Hepatic stellate cell (primary cell): ENCODE measurements at regions not wholly inside any gene's neighbourhood (a gene's known extent, or its start where the extent isn't known, plus 50 kb on each side); places are given as distances from the start of the nearest gene placed in this dataset.
A peak's percentile ranks its signal among the peaks of the same experiment; 100 is the strongest.

Experiments
- DNase-seq: peaks from one replicate; pipeline ENCODE4 v3.0.0; 2011; ENCODE audit warnings: low spot score

- DNase-seq = peak; percentile 56
Measured at GRCh38 chr2:37471994-37472393, 127.6 kb downstream of the QPCT start.

GRCh38 chr2:37472959-37473358 lies 128.5 kb downstream of the QPCT start:
- peak; percentile 37 for DNase-seq

DNA sequence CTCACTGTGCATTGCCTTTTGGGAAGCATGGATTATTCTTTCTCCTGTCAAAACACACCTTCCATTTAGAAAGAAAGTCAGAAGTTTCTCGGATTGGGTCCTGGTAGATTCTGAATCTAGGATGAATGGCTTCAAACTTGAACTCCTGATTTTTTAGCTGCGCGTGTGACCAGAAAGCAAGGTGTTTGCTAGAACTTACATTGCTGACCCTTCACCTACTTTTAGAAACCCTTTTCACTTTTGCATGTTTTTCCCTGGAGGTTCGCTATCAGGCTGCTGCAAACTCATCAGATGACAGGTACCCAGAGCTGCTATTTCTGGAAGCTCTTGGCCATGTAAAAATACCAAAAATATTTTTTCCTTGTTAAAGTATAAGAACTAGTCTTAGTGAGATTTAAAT lies 132.0 kb downstream of the QPCT start:
- DNase-seq = no peak

DNA sequence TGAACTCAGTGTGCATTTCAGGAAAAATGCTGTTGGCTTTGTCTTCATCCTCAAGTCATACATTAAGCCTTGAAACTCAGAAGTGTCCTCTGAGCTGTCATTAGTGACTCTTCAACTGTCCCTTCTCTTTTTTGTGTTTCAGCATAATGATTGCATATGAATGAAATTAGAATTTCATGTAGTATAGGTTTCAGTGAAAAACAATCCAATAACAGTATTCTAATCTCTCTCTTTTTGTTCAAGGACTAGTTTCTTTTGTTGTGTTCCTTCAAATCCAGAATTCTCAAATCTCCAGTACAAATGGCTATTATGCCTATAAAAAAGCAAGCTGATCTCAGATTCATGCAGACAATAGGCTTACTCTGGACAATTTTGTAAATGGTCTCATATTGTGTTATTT lies 133.5 kb downstream of the QPCT start:
- no peak for DNase-seq

- DNase-seq = no peak
Measured at GRCh38 chr2:37481244-37481643, 136.8 kb downstream of the QPCT start.

DNA sequence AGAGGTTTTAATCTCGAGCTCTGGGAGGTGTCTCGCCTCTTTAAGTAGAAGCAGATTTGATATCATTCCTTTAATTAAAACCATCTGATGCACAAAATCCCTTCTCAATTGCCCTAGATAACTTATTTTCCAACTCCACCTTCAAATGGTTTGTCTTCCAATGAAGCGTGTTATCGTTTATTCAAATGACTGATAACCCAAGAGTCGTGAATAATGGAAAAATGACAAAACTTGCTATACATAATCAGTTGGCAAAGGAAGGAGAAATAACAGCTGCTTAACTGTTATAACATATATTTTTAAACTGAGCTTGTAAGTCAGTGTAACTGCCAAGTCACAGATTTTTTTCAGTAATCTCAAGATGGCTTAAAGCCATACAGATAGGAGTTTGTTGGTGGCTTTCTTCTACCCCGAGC lies 144.6 kb downstream of the QPCT start:
- no peak for DNase-seq

DNA sequence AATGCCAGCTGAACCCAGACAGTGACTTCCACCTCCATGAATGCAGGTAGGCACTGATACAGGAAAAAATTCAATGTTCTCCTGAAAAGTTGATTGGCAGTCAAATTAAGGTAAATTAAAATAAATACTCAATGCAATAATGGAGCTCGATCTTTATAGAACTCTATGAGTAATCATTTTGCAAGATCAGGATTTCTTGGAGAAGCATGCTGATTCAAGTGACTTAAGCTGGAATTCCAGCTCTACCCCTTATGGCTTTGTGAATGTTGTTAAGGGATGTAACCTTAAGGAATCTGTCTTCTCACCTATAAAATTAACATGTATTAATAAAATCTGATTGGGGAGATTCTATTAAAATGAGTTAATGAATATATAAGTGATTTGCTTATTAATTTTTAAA lies 145.1 kb downstream of the QPCT start:
- no peak for DNase-seq

- DNase-seq = no peak
Measured at GRCh38 chr2:37493425-37493824, 149.0 kb downstream of the QPCT start.

- DNase-seq = no peak
Measured at GRCh38 chr2:37499113-37499512, 154.7 kb downstream of the QPCT start.

GRCh38 chr2:37500031-37500430 lies 155.6 kb downstream of the QPCT start:
- no peak for DNase-seq

DNA sequence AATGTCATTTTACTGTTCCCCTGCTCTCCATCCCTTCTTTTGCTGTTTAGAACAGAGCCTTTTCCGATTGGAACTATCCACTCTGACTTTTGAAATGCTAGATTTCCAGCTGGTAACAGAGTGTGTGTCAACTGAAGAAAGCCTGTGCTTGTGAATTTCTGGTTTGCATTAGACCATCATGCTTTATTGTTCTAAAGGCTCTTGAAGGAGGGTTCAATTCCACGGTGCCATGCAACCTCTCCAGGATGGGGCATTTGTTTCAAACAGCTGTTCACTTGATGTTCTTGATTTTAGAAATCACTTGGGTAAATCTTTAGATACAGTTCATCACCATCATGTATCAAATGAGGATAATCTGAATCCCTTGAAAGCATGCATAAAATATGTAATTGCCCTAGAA lies 156.7 kb downstream of the QPCT start:
- DNase-seq = no peak

DNA sequence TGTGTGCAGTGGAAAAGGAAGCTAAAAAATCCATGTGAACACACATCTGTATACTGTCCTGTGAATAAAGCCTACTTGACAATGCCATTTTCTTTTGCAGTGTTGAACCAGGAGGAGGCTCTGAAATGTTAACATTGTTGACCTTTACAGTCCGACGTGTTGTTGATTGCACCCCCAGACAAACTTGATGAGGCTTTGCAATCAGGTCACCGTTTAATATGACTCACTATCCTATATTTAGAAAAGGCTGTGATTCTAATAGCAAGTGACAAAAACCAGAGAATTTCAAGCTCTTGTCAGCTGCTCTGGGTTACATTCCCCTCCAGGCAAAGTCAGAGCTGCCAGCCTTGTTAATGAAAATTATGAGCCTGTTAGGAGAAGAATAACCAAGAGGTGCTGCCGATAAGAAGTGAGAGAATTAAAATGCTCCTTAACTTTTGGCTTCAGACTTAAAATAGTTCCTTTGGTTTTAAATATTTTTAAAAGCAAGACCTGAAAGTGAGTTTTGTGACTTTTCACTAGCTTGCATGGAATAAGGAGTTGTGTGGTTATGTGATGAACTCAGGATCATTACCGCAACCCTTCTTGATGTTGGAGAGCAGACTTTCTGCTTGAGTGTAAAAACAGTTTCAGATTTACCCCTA lies 162.1 kb downstream of the QPCT start:
- DNase-seq = peak; percentile 6

DNA sequence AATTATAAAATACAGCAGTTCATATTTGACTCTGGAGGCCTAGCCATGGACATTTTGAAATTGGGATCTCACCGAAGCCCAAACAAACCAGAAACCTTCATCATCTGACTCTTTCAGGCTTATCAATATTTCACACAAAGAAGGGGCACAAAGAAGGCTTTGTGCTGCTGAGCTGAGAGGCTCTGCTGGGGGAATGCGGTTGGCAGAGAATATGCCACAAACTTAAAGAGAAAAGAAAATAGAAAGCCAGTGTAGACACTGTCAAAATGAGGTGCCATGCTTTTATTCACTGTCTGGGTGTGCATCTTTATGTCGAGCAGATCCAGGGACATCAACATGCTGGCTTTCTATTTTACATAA lies 162.6 kb downstream of the QPCT start:
- DNase-seq = no peak

- DNase-seq = no peak
Measured at GRCh38 chr2:37507703-37508102, 163.3 kb downstream of the QPCT start.

- DNase-seq = no peak
Measured at GRCh38 chr2:37512971-37513370, 158.5 kb downstream of the CDC42EP3 start.

- no peak for DNase-seq
Measured at GRCh38 chr2:37523814-37524362, 147.6 kb downstream of the CDC42EP3 start.

- no peak for DNase-seq
Measured at GRCh38 chr2:37526323-37526722, 145.1 kb downstream of the CDC42EP3 start.

DNA sequence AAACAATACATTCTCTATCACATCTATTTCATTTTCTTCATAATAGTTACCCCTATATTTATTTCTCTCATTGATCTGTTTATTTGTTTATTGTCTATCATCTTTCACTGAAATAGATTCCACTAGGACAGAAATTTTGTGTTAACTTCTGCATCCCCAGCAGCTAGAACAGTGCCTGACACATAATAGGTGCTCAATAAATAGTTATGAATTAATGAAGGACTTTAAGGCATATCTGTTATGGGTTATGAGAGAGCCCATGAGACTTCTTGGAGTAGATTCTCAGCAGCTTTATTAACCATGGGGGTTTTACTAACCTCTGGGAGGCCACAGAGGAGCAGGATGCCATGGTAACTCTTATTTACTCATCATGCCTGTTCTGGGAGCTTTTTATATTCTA lies 144.6 kb downstream of the CDC42EP3 start:
- no peak for DNase-seq

GRCh38 chr2:37527361-37527760 lies 144.1 kb downstream of the CDC42EP3 start:
- DNase-seq = no peak

DNA sequence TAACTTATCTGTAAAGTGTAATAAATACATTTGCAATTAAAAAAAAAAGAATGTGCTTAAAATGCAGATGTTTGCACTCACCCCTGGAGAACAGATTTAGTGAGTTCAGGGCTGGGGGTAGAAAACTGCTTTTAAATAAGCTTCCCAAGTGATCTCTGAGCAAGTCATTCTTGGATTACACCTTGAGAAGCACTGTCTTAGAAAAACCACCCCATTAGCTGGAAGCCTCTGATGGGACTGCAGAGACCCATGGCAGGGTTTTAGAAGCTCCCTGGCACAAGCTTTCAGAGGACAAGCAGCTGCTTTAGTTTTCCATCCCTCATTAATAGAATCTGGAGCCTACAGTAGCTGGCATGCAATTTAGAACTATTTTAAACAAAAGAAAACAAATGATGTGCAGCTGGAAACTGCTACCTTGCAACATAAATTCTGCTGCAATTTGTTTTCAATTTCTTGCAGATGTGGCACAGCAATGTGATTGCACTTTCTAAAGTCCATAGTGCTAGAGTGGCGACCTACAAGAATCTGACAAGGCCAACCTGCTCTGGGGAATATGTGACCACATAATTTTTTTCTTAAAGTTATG lies 141.5 kb downstream of the CDC42EP3 start:
- DNase-seq = no peak

GRCh38 chr2:37532503-37532902 lies 138.9 kb downstream of the CDC42EP3 start:
- no peak for DNase-seq

DNA sequence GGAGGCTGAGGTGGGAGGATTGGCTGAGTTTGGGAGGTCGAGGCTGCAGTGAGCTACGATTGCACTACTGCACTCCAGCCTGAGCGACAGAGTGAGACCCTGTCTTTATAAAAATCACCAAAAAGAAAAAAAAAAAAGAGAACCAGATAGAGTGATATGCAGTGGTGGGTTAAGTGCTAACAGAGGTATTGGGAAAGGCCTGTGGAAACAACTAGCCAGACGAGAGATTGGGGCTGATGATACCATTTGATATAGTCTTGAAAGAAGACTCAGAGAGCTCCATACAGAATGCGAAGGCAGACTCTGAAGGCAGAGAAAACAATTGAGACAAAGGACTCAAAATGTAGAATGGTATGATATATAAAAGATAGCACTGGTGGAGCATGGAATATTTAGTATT lies 134.1 kb downstream of the CDC42EP3 start:
- DNase-seq = no peak

- no peak for DNase-seq
Measured at GRCh38 chr2:37541516-37541915, 129.9 kb downstream of the CDC42EP3 start.

GRCh38 chr2:37543999-37544557 lies 127.4 kb downstream of the CDC42EP3 start:
- no peak for DNase-seq
